GM12878 (cell line): ENCODE measurements at regions not wholly inside any gene's neighbourhood (a gene's known extent, or its start where the extent isn't known, plus 50 kb on each side); places are given as distances from the start of the nearest gene placed in this dataset.

Experiments
- CHD4 ChIP-seq: fragments of 200-600 bp; sonication (generic); IDR thresholded peaks from 2 replicates; pipeline ENCODE4 v1.6.1; 2016; ENCODE audit warnings: mild to moderate bottlenecking
- EP300 ChIP-seq, 2 experiments: fragments of 150-350 bp in 1 of 2; IDR thresholded peaks; 2 replicates each; pipeline ENCODE4 v1.6.1; 2011 to 2012; ENCODE audit warnings: low read depth in 2 of 2, low read length in 2 of 2, borderline replicate concordance in 1 of 2, improper control_type of control experiment in 1 of 2, inconsistent platforms in 1 of 2; ENCODE audit not compliant: control insufficient read depth in 1 of 2
- ESRRA ChIP-seq: IDR thresholded peaks from 2 replicates; pipeline ENCODE4 v1.6.1; 2012; ENCODE audit warnings: mild to moderate bottlenecking, low read length, improper control_type of control experiment
- MEF2A ChIP-seq: IDR thresholded peaks from 2 replicates; pipeline ENCODE4 v1.6.1; 2011; ENCODE audit warnings: low read depth, mild to moderate bottlenecking, low read length, moderate library complexity; ENCODE audit not compliant: insufficient read depth
- NR2F1 ChIP-seq: fragments of 450-650 bp; conservative IDR thresholded peaks from 2 replicates; pipeline ENCODE4 v1.6.1; 2017; ENCODE audit warnings: mild to moderate bottlenecking
- POLR2AphosphoS5 ChIP-seq: IDR thresholded peaks from 2 replicates; pipeline ENCODE4 v1.6.1; 2011; ENCODE audit warnings: mild to moderate bottlenecking, low read length, inconsistent platforms
- RCOR1 ChIP-seq: conservative IDR thresholded peaks from 2 replicates; pipeline ENCODE4 v1.6.1; 2012; ENCODE audit warnings: low read depth, low read length, improper control_type of control experiment
- REST ChIP-seq: IDR thresholded peaks from 2 replicates; pipeline ENCODE4 v1.6.1; 2012; ENCODE audit warnings: mild to moderate bottlenecking, low read depth, low read length
- SREBF2 ChIP-seq: IDR thresholded peaks from 2 replicates; pipeline ENCODE4 v1.6.1; 2012; ENCODE audit warnings: mild to moderate bottlenecking, low read length
- TF ChIP-seq, protein P1 (sequence below), 3 experiments: IDR thresholded peaks in 2 of 3; conservative IDR thresholded peaks in 1 of 3; 2 replicates each; pipeline ENCODE4 v1.5.1; 2011; ENCODE audit warnings: low read depth in 3 of 3, low read length in 3 of 3, mild to moderate bottlenecking in 3 of 3, control low read depth in 2 of 3, moderate library complexity in 2 of 3, inconsistent platforms in 1 of 3, mixed read lengths in 1 of 3; ENCODE audit not compliant: control insufficient read depth in 2 of 3, insufficient read depth in 1 of 3; ENCODE audit errors: extremely low read depth in 1 of 3
- TF ChIP-seq, protein P2 (sequence below): IDR thresholded peaks from 2 replicates; pipeline ENCODE4 v1.6.1; 2012; ENCODE audit warnings: low read depth, low read length, improper control_type of control experiment

DNA sequence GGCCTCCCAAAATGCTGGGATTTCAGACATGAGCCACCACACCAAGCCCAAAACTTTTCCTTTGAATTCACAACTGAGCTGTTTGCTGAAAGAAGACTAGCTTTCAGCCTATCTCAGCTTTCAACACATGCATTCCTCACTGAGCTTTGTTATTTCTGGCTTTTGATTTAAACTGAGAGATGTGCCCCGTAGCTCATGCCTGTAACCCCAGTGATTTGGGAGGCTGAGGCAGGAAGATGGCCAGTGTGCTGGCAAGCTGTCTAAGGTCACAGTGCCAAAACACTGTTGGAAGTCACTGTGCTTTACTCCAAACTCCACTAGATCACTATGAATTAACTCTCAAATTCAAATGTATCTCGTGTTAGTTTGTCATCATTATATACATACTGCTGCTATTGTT is 779.5 kb downstream of the TRIML1 start:
- TF ChIP-seq, protein P1, sequence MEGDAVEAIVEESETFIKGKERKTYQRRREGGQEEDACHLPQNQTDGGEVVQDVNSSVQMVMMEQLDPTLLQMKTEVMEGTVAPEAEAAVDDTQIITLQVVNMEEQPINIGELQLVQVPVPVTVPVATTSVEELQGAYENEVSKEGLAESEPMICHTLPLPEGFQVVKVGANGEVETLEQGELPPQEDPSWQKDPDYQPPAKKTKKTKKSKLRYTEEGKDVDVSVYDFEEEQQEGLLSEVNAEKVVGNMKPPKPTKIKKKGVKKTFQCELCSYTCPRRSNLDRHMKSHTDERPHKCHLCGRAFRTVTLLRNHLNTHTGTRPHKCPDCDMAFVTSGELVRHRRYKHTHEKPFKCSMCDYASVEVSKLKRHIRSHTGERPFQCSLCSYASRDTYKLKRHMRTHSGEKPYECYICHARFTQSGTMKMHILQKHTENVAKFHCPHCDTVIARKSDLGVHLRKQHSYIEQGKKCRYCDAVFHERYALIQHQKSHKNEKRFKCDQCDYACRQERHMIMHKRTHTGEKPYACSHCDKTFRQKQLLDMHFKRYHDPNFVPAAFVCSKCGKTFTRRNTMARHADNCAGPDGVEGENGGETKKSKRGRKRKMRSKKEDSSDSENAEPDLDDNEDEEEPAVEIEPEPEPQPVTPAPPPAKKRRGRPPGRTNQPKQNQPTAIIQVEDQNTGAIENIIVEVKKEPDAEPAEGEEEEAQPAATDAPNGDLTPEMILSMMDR (IDR thresholded peaks at IDR 0.05 in 2 of 3, conservative IDR thresholded peaks at IDR 0.05 in 1 of 3; ENCODE audit: control insufficient read depth in 2 of 3, extremely low read depth in 1 of 3, insufficient read depth in 1 of 3, low read depth in 3 of 3, low read length in 3 of 3), result no peak
- TF ChIP-seq, protein P2, sequence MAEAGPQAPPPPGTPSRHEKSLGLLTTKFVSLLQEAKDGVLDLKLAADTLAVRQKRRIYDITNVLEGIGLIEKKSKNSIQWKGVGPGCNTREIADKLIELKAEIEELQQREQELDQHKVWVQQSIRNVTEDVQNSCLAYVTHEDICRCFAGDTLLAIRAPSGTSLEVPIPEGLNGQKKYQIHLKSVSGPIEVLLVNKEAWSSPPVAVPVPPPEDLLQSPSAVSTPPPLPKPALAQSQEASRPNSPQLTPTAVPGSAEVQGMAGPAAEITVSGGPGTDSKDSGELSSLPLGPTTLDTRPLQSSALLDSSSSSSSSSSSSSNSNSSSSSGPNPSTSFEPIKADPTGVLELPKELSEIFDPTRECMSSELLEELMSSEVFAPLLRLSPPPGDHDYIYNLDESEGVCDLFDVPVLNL, result no peak
- TF ChIP-seq REST (no peak), CHD4 (no peak), SREBF2 (no peak), EP300 (IDR thresholded peaks at IDR 0.05; ENCODE audit: borderline replicate concordance in 1 of 2, control insufficient read depth in 1 of 2, low read depth in 2 of 2, low read length in 2 of 2) (no peak), RCOR1 (no peak), ESRRA (no peak), POLR2AphosphoS5 (no peak), NR2F1 (no peak), MEF2A (no peak)
